ENCODE measurements at regions not wholly inside any gene's neighbourhood (a gene's known extent, or its start where the extent isn't known, plus 50 kb on each side); places are given as distances from the start of the nearest gene placed in this dataset.

GRCh38 chr1:5717031-5717682 lies 275.1 kb downstream of the NPHP4 start:
- TF ChIP-seq MAX (IDR thresholded peaks at IDR 0.05) (no peak), NFIC (IDR thresholded peaks at IDR 0.05) (no peak), FOXM1 (IDR thresholded peaks at IDR 0.05; ENCODE audit: borderline replicate concordance, low read depth) (no peak), CEBPB (IDR thresholded peaks at IDR 0.05) (no peak), REST (IDR thresholded peaks at IDR 0.05; ENCODE audit: low read depth) (no peak), EP300 (IDR thresholded peaks at IDR 0.05; ENCODE audit: borderline replicate concordance) (no peak), TEAD4 (IDR thresholded peaks at IDR 0.05) (no peak)

Measured in Ishikawa (cell line).